Suprapubic skin (tissue), 4 donors: ENCODE measurements at regions not wholly inside any gene's neighbourhood (a gene's known extent, or its start where the extent isn't known, plus 50 kb on each side); places are given as distances from the start of the nearest gene placed in this dataset.
"Not testable (repeated sequence)": the region's sequence is repeated elsewhere in the genome, so short reads cannot be mapped to it uniquely, and the experiment has no call there.

Experiments
- DNase-seq, 2 donors: peaks; one replicate each; pipeline ENCODE4 v3.0.0-alpha.2; 2019; ENCODE audit warnings: low spot score in 2 of 2
- H3K27ac ChIP-seq: fragments of 200-600 bp; sonication (generic); one replicate; pipeline ENCODE4 v1.5.1; 2019
- H3K27me3 ChIP-seq: fragments of 200-600 bp; sonication (generic); one replicate; pipeline ENCODE4 v1.5.1; 2019
- H3K36me3 ChIP-seq: fragments of 200-600 bp; sonication (generic); one replicate; pipeline ENCODE4 v1.5.1; 2019
- H3K4me1 ChIP-seq: fragments of 200-600 bp; sonication (generic); one replicate; pipeline ENCODE4 v1.5.1; 2019
- H3K4me3 ChIP-seq: fragments of 200-600 bp; sonication (generic); one replicate; pipeline ENCODE4 v1.5.1; 2019; ENCODE audit warnings: mild to moderate bottlenecking
- H3K9me3 ChIP-seq: fragments of 200-600 bp; sonication (generic); one replicate; pipeline ENCODE4 v1.5.1; 2019
- CTCF ChIP-seq, 2 donors: fragments of 200-600 bp in 1 of 2; fragments of 450-650 bp in 1 of 2; sonication (generic) in 1 of 2; IDR thresholded peaks; one replicate each; pipeline ENCODE4 v1.5.1; 2016 to 2019; ENCODE audit warnings: antibody characterized with exemption in 2 of 2, mild to moderate bottlenecking in 1 of 2, moderate library complexity in 1 of 2
- EP300 ChIP-seq: sonication (generic); formaldehyde crosslinking; IDR thresholded peaks from one replicate; pipeline ENCODE4 v1.6.1; 2017; ENCODE audit warnings: antibody characterized with exemption
- POLR2A ChIP-seq, 2 donors: fragments of 450-650 bp; IDR thresholded peaks; one replicate each; pipeline ENCODE4 v1.6.1; 2017; ENCODE audit warnings: antibody characterized with exemption in 2 of 2, mild to moderate bottlenecking in 2 of 2, moderate library complexity in 2 of 2
- POLR2AphosphoS5 ChIP-seq, 3 donors: sonication (generic); formaldehyde crosslinking; IDR thresholded peaks; one replicate each; pipeline ENCODE4 v1.6.1; 2017; ENCODE audit warnings: antibody characterized with exemption in 3 of 3
- WGBS: methylation state at CpG from one replicate; pipeline ENCODE4 v1.1.5; 2018; 5-methylcytosine and 5-hydroxymethylcytosine counted together

DNA sequence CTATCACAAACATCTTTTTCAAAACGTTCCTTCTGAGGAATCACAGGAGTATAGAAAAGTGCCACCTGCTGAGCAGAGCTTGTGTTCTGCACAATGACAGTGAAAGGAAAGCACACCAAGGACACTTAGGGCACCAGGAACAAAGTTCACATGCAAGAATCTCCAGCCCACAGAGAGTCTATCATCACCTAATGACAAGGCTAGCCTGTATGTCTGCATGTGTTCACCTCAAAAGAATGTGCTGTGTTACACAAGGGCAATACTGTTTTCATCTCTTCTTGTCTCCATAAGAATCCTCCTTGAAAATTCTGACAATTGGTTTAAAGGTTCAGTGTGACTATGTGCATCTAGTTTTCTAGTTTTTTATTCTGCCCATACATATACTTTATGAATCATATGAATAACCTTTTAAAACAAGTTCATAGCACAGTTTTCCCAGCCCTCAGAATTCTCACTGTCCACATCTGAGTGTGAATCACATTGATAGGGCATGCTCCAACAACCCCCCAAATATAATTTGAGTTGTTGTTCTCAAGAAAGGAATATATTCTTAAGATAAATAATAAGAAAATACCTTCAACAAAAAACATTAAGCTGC is 118.0 kb downstream of the PWWP3B start:
- Histone ChIP-seq H3K4me3 (no peak overlapping the region), H3K27me3 (no peaks in the 10 kb centered on the region), H3K4me1 (no peaks in the 10 kb centered on the region), H3K36me3 (no peaks in the 10 kb centered on the region), H3K9me3 (no peaks in the 10 kb centered on the region), H3K27ac (no peak overlapping the region)
- TF ChIP-seq POLR2A (IDR thresholded peaks at IDR 0.05) (no peak), POLR2AphosphoS5 (IDR thresholded peaks at IDR 0.05) (no peak), CTCF (IDR thresholded peaks at IDR 0.05) (no peak), EP300 (no peak)
- WGBS, result 27% methylated on average over 1 of the region's 1 CpG
- no peak for DNase-seq

DNA sequence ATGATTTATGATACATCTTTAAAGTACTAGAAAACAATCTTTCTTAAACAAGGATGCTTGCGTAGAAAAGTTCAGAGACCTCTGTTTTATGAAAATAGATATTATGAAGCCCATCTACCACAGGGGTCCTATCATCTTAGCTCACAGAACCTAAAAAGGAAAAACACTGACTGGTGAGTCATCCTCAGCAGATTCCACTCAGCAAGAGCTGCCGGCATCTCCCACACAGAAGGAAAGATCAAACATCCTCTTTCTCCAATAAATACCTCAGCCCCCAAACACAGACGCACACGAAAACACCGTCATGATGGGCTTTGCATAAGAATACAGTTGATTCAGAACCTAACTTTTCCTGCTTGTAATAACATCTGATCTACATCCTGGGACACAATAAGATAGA is 122.7 kb downstream of the PWWP3B start:
- H3K4me1 ChIP-seq, H3K4me3 ChIP-seq, H3K36me3 ChIP-seq, H3K27ac ChIP-seq, DNase-seq, H3K9me3 ChIP-seq, H3K27me3 ChIP-seq: not testable (repeated sequence)
- no CpG with 5 or more reads among the region's 5 CpGs for WGBS

GRCh38 chrX:106291779-106292390 is 123.8 kb downstream of the PWWP3B start:
- H3K36me3 ChIP-seq, H3K27ac ChIP-seq, H3K27me3 ChIP-seq, H3K4me1 ChIP-seq, H3K4me3 ChIP-seq, DNase-seq, H3K9me3 ChIP-seq: not testable (repeated sequence)
- WGBS, result no CpG with 5 or more reads among the region's 9 CpGs

DNA sequence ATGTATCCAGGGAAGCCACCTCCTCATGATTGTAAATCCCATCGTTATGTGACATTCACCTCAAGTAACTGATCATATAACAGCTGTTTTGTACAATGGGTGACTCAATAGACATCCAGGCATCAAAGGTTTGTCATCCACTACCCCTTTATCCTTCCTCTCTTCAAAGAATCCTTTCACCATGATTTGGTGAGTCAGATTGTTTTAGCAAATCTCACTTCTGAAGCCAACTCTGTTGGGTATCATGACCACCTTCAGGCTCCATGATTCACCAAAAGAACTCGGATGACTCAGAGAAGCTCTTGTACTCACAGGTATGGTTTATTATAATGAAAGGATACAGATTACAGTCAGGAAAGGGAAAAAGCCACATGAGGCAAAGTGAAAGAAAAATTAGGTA is 132.1 kb downstream of the PWWP3B start:
- H3K27ac ChIP-seq, result no peak overlapping the region
- H3K36me3 ChIP-seq, result no peaks in the 10 kb centered on the region
- H3K27me3 ChIP-seq, result no peaks in the 10 kb centered on the region
- no peak overlapping the region for H3K4me3 ChIP-seq
- WGBS, result 60% methylated on average over 2 of the region's 2 CpGs
- no peaks in the 10 kb centered on the region for H3K4me1 ChIP-seq
- no peaks in the 10 kb centered on the region for H3K9me3 ChIP-seq
- DNase-seq, result no peak
- TF ChIP-seq CTCF (IDR thresholded peaks at IDR 0.05), result no peak

DNA sequence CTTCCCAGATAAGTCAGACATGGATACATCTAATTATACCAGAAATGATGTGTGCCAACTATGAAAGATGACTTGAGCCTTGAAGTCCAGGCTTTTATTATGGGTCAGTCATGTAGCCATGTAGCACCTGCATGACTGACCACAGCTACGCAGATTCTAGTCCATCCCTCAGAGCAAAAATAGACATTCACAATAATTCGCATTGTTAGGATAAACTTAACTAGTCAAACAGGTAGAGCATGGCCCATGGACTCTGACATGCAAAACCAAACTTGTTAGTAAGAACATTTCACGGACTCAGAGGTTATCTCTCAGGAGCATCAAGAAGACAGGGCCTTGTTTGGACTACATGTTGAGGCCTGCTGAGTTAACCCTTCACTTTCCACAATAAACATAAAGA is 132.6 kb downstream of the PWWP3B start:
- TF ChIP-seq POLR2AphosphoS5 (IDR thresholded peaks at IDR 0.05) (no peak), POLR2A (IDR thresholded peaks at IDR 0.05) (no peak), CTCF (IDR thresholded peaks at IDR 0.05) (no peak), EP300 (no peak)
- Histone ChIP-seq H3K27ac (no peak overlapping the region), H3K9me3 (no peaks in the 10 kb centered on the region), H3K4me1 (no peaks in the 10 kb centered on the region), H3K36me3 (no peaks in the 10 kb centered on the region), H3K4me3 (no peak overlapping the region), H3K27me3 (no peaks in the 10 kb centered on the region)
- DNase-seq, result no peak
- WGBS, result 56% methylated on average over 3 of the region's 3 CpGs

DNA sequence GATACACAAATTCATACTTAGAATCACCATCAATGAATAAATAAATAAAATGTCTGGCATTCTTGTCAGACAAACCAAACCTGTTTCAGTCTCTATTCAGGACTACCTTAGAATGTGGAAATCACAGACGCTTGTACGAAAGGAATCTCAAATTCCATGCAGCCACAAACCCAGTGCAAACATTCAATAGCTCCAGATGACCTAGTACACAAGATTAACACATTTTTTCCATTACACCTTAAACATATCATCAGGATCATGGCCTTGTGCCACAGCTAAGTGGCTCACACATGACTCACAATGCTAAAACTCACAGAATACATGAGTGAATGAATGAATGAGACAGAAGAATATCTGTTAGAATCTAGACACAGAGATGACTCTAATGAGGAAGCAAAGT is 134.2 kb downstream of the PWWP3B start:
- Histone ChIP-seq H3K27me3 (no peaks in the 10 kb centered on the region), H3K4me1 (no peaks in the 10 kb centered on the region), H3K27ac (no peak overlapping the region), H3K9me3 (no peaks in the 10 kb centered on the region), H3K36me3 (no peaks in the 10 kb centered on the region), H3K4me3 (no peak overlapping the region)
- 55% methylated on average over 2 of the region's 2 CpGs for whole genome bisulfite sequencing
- TF ChIP-seq POLR2AphosphoS5 (IDR thresholded peaks at IDR 0.05) (no peak), EP300 (no peak), CTCF (IDR thresholded peaks at IDR 0.05) (no peak), POLR2A (IDR thresholded peaks at IDR 0.05) (no peak)
- no peak for DNase-seq
